ENCODE measurements at regions not wholly inside any gene's neighbourhood (a gene's known extent, or its start where the extent isn't known, plus 50 kb on each side); places are given as distances from the start of the nearest gene placed in this dataset.

- TF ChIP-seq GATA3 (IDR thresholded peaks at IDR 0.05; ENCODE audit: low read depth, low read length) (no peak), GATA2 (IDR thresholded peaks at IDR 0.05; ENCODE audit: low read depth, low read length) (no peak)
Observed at GRCh38 chr1:11399250-11399649, 79.7 kb upstream of the DISP3 start.

Data from SH-SY5Y (cell line).